ENCODE measurements at regions not wholly inside any gene's neighbourhood (a gene's known extent, or its start where the extent isn't known, plus 50 kb on each side); places are given as distances from the start of the nearest gene placed in this dataset.

DNA sequence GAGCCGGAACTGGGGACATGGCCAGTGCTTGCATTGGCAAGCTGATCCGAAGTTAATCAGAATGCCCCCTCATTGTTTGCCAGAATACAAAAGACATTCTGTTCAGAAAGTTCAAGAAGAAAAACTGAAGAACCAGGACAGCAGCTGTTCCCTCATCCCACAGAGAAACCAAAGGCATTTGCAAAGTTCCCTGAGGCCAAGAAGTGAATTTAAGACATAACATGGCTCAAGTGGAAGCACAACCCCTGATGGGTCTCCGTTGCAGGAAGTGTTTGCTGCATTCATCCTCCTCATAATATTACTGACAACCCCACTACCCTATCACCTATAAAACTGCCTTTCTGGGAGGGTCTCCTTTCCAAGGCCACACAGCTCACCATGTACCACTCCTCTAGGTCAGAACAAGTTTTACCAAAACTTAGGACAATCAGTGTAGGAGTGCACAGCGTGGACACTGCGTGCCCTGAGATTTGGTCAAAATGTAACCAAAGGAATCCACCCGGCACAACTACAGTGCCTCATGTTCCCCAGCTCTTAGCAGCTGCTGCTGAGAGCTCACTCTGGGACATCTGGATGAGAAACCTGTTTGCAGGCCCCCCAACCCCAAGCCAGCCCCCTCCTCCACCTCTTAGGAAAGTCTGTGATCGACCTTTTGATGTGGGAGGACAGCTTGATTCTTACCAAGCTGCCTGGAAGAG lies 101.6 kb upstream of the AKIP1 start:
- Histone ChIP-seq H3K9me3 (no peaks in the 10 kb centered on the region), H3K4me1 (peaks cover 31% of the 10 kb centered on the region), H3K36me3 (ENCODE audit: insufficient read depth in 1 of 2, low read depth in 1 of 2) (no peaks in the 10 kb centered on the region), H3K27ac (peak overlapping the region; percentile 77), H3K4me3 (peak overlapping the region; percentile 73), H3K27me3 (ENCODE audit: insufficient read depth in 3 of 3, low read length in 2 of 3) (no peaks in the 10 kb centered on the region)
- no peak for DNase-seq
- WGBS, 3 donors = 20 to 30% (median 20%) methylated on average over 7 of the region's 7 CpGs
- ATAC-seq = peak in 1 of 4 donors; percentile 17
- TF ChIP-seq, protein P1, sequence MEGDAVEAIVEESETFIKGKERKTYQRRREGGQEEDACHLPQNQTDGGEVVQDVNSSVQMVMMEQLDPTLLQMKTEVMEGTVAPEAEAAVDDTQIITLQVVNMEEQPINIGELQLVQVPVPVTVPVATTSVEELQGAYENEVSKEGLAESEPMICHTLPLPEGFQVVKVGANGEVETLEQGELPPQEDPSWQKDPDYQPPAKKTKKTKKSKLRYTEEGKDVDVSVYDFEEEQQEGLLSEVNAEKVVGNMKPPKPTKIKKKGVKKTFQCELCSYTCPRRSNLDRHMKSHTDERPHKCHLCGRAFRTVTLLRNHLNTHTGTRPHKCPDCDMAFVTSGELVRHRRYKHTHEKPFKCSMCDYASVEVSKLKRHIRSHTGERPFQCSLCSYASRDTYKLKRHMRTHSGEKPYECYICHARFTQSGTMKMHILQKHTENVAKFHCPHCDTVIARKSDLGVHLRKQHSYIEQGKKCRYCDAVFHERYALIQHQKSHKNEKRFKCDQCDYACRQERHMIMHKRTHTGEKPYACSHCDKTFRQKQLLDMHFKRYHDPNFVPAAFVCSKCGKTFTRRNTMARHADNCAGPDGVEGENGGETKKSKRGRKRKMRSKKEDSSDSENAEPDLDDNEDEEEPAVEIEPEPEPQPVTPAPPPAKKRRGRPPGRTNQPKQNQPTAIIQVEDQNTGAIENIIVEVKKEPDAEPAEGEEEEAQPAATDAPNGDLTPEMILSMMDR (IDR thresholded peaks at IDR 0.05) = no peak
- intact Hi-C loops (cut with DNase I) = loop anchor here in 1 of 2 donors (10.0 kb wide), 1 partner anchor 95 kb away; no protein-coding TSS in a partner anchor

DNA sequence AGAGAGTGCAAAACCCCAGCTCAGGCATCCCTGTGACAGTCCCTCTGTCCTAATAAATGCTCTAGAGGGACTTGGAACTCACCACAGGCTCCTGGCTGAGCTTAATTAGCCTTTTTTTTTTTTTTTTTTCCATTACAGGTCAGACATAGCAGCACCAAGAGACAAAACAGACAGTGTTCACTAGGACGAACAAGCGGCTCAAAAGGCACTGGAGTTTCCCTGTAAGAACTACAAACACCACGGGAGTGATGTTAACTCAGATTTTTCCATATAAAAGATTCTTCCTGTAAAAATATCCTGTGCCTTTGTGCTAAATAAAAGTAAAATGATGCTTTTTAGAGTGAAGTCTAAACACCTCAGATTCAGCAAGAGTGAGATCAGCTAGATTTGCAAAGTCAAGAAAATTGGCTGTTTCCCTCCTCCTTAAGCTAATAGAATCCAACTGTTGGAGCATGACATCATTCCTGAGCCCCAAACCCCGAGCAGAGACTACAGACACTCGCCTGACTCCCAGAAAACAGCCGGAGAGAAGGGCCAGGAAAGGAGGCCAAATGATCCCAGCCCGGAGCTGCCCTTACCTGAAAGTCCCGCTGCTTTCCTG lies 101.0 kb upstream of the AKIP1 start:
- intact Hi-C loops (cut with DNase I) = loop anchor here (2.0 to 10.0 kb wide), 4 partner anchors 95 to 155 kb away; partner anchors contain the start of genes RPL27A (in 1 of the 2), TMEM9B (in 1 of the 2) and TRIM66 (in 1 of the 2)
- H3K27ac ChIP-seq = peak overlapping the region; percentile 77
- DNase-seq (no peak), ATAC-seq (peak in 2 of 4 donors; percentile 1 to 26)
- H3K4me3 ChIP-seq = peak overlapping the region; percentile 73
- no peaks in the 10 kb centered on the region for H3K27me3 ChIP-seq (ENCODE audit: insufficient read depth in 3 of 3, low read length in 2 of 3)
- no peaks in the 10 kb centered on the region for H3K9me3 ChIP-seq
- peaks cover 31% of the 10 kb centered on the region for H3K4me1 ChIP-seq
- TF ChIP-seq, protein P1 (IDR thresholded peaks at IDR 0.05) = no peak
- WGBS, 3 donors = 6 to 11% (median 10%) methylated on average over 8 of the region's 8 CpGs
- no peaks in the 10 kb centered on the region for H3K36me3 ChIP-seq (ENCODE audit: insufficient read depth in 1 of 2, low read depth in 1 of 2)

DNA sequence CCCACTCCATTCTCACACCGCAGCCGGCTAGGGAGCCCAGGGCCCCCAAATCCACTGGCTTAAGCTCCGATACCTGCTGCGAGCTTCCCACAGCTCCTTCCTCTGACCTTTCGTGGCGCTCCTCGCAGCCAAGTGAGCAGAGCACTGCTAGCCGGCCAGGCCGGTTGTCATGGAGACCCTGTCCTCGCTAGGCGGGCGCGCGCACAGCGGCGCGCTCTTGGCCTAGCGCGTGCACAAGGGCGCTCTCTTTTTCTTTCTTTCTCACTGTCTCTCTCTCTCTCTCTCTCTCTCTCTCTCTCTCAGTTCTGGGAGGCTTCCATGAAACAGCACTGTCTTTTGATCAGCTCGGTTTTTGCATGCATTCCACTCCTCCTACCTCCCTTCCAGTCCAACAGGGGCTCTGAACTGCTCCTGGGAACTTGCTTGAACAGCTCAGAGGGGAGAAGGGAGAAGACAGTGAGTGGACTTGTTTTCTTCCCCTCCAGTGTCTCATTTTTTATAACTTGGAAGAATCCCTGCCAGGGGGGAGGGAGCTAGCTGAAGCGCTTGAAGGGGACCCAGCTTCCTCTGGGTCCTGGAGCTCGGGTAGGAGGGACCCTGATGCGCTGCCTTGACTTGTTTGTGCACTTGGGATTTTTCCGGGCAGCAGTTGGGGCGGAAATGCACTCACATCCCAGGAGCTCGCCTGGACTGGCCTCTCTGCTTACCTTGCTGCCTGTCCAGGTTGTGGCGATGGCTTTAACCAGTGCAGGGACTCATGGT lies 100.3 kb upstream of the AKIP1 start:
- 17 to 20% (median 17%) methylated on average over 28 of the region's 28 CpGs for WGBS, 3 donors
- peaks cover 31% of the 10 kb centered on the region for H3K4me1 ChIP-seq
- peak; percentile 82 to 91 for DNase-seq

DNA sequence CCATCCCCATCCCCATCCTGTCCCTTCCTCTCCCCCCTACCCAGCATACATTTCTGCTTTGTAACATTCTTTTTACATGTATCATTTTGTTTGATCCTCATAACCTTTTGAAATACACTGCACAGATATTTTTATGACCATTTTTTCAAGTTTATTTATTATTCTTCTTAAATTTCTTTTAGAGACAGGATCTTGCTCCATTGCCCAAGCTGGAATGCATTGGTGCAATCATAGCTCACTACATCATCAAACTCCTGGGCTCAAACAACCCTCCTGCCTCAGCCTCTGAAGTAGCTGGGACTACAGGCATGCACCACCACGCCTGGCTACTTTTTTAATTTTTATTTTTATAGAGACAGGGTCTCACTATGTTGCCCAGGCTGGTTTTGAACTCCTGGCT lies 99.4 kb upstream of the AKIP1 start:
- Histone ChIP-seq H3K4me3 (peak overlapping the region; percentile 73), H3K9me3 (no peaks in the 10 kb centered on the region), H3K27me3 (ENCODE audit: insufficient read depth in 3 of 3, low read length in 2 of 3) (no peaks in the 10 kb centered on the region), H3K4me1 (peaks cover 31% of the 10 kb centered on the region), H3K36me3 (ENCODE audit: insufficient read depth in 1 of 2, low read depth in 1 of 2) (no peaks in the 10 kb centered on the region), H3K27ac (peak overlapping the region; percentile 77)
- no peak for ATAC-seq
- WGBS, 3 donors = 92 to 97% (median 95%) methylated on average over 1 of the region's 1 CpG
- no peak for DNase-seq
- TF ChIP-seq, protein P1 (IDR thresholded peaks at IDR 0.05) = no peak
- intact Hi-C loops (cut with DNase I) = loop anchor here (2.0 to 10.0 kb wide), 3 partner anchors 123 to 153 kb away; partner anchors contain the start of genes RPL27A (in 1 of the 2), TMEM9B (in 1 of the 2) and TRIM66 (in 1 of the 2)

More for the DNA sequence above, 100.3 kb upstream of the AKIP1 start:
- Histone ChIP-seq H3K36me3 (ENCODE audit: insufficient read depth in 1 of 2, low read depth in 1 of 2) (no peaks in the 10 kb centered on the region), H3K27ac (peak overlapping the region; percentile 77), H3K27me3 (ENCODE audit: insufficient read depth in 3 of 3, low read length in 2 of 3) (no peaks in the 10 kb centered on the region), H3K9me3 (no peaks in the 10 kb centered on the region), H3K4me3 (peak overlapping the region; percentile 73)
- peak; percentile 74 to 84 (median 78) for ATAC-seq
- intact Hi-C loops (cut with DNase I) = loop anchor here (2.0 to 10.0 kb wide), 3 partner anchors 122 to 154 kb away; partner anchors contain the start of genes RPL27A (in 1 of the 2), TMEM9B (in 1 of the 2) and TRIM66 (in 1 of the 2)
- TF ChIP-seq, protein P1 (IDR thresholded peaks at IDR 0.05) = no peak

All from psoas muscle (tissue), 7 donors.